Activated CD8-positive, alpha-beta T cell treated with anti-CD3 and anti-CD28 coated beads for 36 hours (primary cell): ENCODE measurements at regions not wholly inside any gene's neighbourhood (a gene's known extent, or its start where the extent isn't known, plus 50 kb on each side); places are given as distances from the start of the nearest gene placed in this dataset.

ENCODE experiments used
- ATAC-seq: fragments of 200-7000 bp; cut with Tn5 transposase; one replicate; pipeline ENCODE4 v1.10.0; 2021; ENCODE audit warnings: mild to moderate bottlenecking, moderate library complexity
- CTCF ChIA-PET: fragments of 350-600 bp; sonication (Branson Sonifier 250); formaldehyde crosslinking; loops from one replicate; lab custom pipeline; 2021; ENCODE audit warnings: antibody characterized with exemption; lab: Charles Lee
- POLR2A ChIA-PET: fragments of 350-600 bp; sonication (Branson Sonifier 250); formaldehyde crosslinking; loops from one replicate; lab custom pipeline; 2021; ENCODE audit warnings: antibody characterized with exemption; lab: Charles Lee
- DNase-seq: peaks from one replicate; pipeline ENCODE4 v3.0.0-alpha.2; 2020
- H3K27ac Mint-ChIP-seq: one replicate; pipeline ENCODE4 v1.8.0; 2021; ENCODE audit warnings: mild to moderate bottlenecking, mixed read lengths
- H3K27me3 Mint-ChIP-seq: one replicate; pipeline ENCODE4 v1.8.0; 2021; ENCODE audit warnings: mixed read lengths
- H3K36me3 Mint-ChIP-seq: one replicate; pipeline ENCODE4 v1.8.0; 2021; ENCODE audit warnings: low read depth, mixed read lengths
- H3K4me1 Mint-ChIP-seq: one replicate; pipeline ENCODE4 v1.8.0; 2021; ENCODE audit warnings: low read depth, mixed read lengths
- H3K4me3 Mint-ChIP-seq: one replicate; pipeline ENCODE4 v1.8.0; 2021; ENCODE audit warnings: mild to moderate bottlenecking, moderate library complexity, mixed read lengths
- H3K9me3 Mint-ChIP-seq: one replicate; pipeline ENCODE4 v1.8.0; 2021; ENCODE audit warnings: mixed read lengths
- intact Hi-C: fragments of 100-400 bp; cut with micrococcal nuclease; formaldehyde crosslinking; loops from one replicate; pipeline ENCODE4 v1.10.0; 2022
- TF ChIP-seq, protein P1 (sequence below): fragments of 200-600 bp; IDR thresholded peaks from one replicate; pipeline ENCODE4 v1.8.0; 2022; ENCODE audit warnings: antibody characterized with exemption, mild to moderate bottlenecking

GRCh38 chr2:187934236-187934635, 357.4 kb upstream of the GULP1 start:
- no peaks in the 10 kb centered on the region for H3K36me3 Mint-ChIP-seq
- POLR2A ChIA-PET = no interaction called here

GRCh38 chr2:187934692-187935091, 357.0 kb upstream of the GULP1 start:
- no peak for DNase-seq
- no peak for ATAC-seq
- Mint-ChIP-seq H3K27me3 (no peaks in the 10 kb centered on the region), H3K4me3 (no peak overlapping the region), H3K9me3 (no peaks in the 10 kb centered on the region), H3K27ac (no peak overlapping the region), H3K4me1 (no peaks in the 10 kb centered on the region), H3K36me3 (no peaks in the 10 kb centered on the region)
- intact Hi-C loops = no loop called here
- ChIA-PET CTCF (no interaction called here), POLR2A (no interaction called here)
- TF ChIP-seq, protein P1, sequence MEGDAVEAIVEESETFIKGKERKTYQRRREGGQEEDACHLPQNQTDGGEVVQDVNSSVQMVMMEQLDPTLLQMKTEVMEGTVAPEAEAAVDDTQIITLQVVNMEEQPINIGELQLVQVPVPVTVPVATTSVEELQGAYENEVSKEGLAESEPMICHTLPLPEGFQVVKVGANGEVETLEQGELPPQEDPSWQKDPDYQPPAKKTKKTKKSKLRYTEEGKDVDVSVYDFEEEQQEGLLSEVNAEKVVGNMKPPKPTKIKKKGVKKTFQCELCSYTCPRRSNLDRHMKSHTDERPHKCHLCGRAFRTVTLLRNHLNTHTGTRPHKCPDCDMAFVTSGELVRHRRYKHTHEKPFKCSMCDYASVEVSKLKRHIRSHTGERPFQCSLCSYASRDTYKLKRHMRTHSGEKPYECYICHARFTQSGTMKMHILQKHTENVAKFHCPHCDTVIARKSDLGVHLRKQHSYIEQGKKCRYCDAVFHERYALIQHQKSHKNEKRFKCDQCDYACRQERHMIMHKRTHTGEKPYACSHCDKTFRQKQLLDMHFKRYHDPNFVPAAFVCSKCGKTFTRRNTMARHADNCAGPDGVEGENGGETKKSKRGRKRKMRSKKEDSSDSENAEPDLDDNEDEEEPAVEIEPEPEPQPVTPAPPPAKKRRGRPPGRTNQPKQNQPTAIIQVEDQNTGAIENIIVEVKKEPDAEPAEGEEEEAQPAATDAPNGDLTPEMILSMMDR = no peak

More at GRCh38 chr2:187934236-187934635, 357.4 kb upstream of the GULP1 start:
- DNase-seq (no peak), ATAC-seq (no peak)
- H3K9me3 Mint-ChIP-seq = no peaks in the 10 kb centered on the region
- H3K27me3 Mint-ChIP-seq = no peaks in the 10 kb centered on the region
- intact Hi-C loops = no loop called here
- CTCF ChIA-PET = no interaction called here
- no peak overlapping the region for H3K4me3 Mint-ChIP-seq
- TF ChIP-seq, protein P1 = no peak
- H3K4me1 Mint-ChIP-seq = no peaks in the 10 kb centered on the region
- no peak overlapping the region for H3K27ac Mint-ChIP-seq

DNA sequence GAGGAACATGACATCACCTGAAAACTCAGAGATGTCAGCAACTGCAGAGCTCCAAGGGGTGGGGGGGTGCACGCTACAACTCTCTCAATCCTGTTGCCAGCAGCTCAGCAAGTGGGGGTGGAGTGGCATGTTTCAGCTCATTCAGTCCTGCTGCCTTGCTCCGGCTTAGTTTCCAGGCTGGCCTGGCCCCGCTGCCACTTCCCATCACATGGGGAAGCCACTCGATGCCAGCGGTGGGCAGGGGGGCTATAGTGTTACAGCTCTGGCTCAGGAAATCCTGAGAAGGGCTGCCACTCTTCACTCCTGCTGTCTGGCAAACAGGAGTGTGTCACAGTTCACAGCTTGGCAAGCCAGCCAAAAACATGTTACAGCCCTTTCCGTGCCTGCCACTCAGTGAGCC, 356.5 kb upstream of the GULP1 start:
- DNase-seq (no peak), ATAC-seq (no peak)
- intact Hi-C loops = no loop called here
- Mint-ChIP-seq H3K27me3 (no peaks in the 10 kb centered on the region), H3K4me3 (no peak overlapping the region), H3K36me3 (no peaks in the 10 kb centered on the region), H3K9me3 (no peaks in the 10 kb centered on the region), H3K4me1 (no peaks in the 10 kb centered on the region), H3K27ac (no peak overlapping the region)
- ChIA-PET POLR2A (interaction anchor here (0.6 kb wide), 1 partner anchor 224 kb away, joined by 3 read pairs; no protein-coding TSS in a partner anchor), CTCF (no interaction called here)
- TF ChIP-seq, protein P1 = no peak

- H3K9me3 Mint-ChIP-seq = no peaks in the 10 kb centered on the region
- no peak overlapping the region for H3K27ac Mint-ChIP-seq
- TF ChIP-seq, protein P1 = no peak
- H3K36me3 Mint-ChIP-seq = no peaks in the 10 kb centered on the region
- DNase-seq (no peak), ATAC-seq (no peak)
- no peaks in the 10 kb centered on the region for H3K4me1 Mint-ChIP-seq
- no peaks in the 10 kb centered on the region for H3K27me3 Mint-ChIP-seq
- ChIA-PET POLR2A (no interaction called here), CTCF (no interaction called here)
- H3K4me3 Mint-ChIP-seq = no peak overlapping the region
- intact Hi-C loops = no loop called here
Measured at GRCh38 chr2:187936228-187936627, 355.4 kb upstream of the GULP1 start.

DNA sequence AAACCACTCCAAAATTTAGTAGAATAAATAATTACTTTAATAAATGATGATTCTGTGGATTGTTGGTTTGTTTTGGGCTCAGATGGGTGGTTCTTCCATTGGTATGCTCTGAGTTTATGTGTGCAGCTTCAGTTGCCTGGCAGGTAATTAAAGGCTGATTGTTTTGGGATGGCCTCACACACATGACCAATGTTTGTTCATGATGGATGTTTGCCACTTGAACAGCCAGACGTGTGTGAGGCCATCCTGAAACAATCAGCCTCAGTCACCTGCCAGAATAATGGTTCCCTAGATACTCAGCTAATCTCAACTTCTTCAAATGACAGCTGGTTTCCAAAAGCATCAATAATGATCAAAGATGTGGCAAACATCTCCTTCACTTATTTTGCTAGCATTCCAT, 352.5 kb upstream of the GULP1 start:
- ATAC-seq (no peak), DNase-seq (no peak)
- intact Hi-C loops = no loop called here
- Mint-ChIP-seq H3K27me3 (no peaks in the 10 kb centered on the region), H3K9me3 (no peaks in the 10 kb centered on the region), H3K4me3 (no peak overlapping the region), H3K4me1 (no peaks in the 10 kb centered on the region), H3K27ac (no peak overlapping the region), H3K36me3 (no peaks in the 10 kb centered on the region)
- TF ChIP-seq, protein P1 = no peak
- ChIA-PET CTCF (no interaction called here), POLR2A (no interaction called here)
